Anterior cingulate cortex (tissue), 58 donors: ENCODE measurements at regions not wholly inside any gene's neighbourhood (a gene's known extent, or its start where the extent isn't known, plus 50 kb on each side); places are given as distances from the start of the nearest gene placed in this dataset.

ENCODE experiments used
- DNase-seq, 58 donors: peaks; one replicate each; lab custom pipeline; 2025; lab: John Stamatoyannopoulos, UW

GRCh38 chrX:39903343-39903742, 194.4 kb downstream of the BCOR start:
- DNase-seq, result no peak

DNA sequence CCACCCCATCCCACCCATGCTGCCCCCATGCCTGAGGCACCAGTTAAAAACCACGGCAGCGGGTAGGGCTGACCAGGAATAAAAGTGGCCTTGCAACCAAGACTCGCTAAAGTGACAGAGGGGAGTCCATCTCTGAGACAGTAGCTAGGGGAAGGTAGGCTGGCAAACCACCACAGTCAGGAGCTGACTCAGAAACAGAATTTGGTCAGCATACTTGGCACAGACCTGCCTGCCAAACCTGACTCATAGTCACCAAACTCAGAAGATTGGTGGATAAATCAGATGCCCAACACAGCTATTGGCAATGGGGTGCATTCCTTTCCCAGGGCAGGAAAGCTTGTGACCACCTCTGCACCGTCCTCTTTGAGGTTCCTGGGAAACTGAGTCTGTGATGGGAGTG, 193.8 kb downstream of the BCOR start:
- no peak for DNase-seq

GRCh38 chrX:39904816-39905537, 192.8 kb downstream of the BCOR start:
- DNase-seq, result peak in 1 of 58 donors; percentile 13

DNA sequence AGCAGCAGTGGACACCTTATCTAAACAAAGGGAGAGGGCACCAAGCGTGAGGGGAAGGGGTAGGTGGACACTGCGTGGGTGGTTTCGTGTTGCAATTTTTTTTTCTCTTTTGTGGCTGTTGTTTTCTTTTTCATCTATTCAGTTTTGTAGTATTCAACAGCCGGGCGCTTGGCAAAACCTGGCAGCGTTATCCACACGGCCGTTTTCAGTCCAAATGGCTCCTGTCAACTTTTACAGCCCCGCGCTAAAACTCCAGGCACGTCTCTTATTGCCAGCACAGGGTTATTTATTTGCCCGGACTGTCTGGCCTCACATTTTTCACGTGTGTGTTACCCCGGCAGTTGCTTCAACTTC, 192.2 kb downstream of the BCOR start:
- DNase-seq, result peak in 7 of 58 donors; percentile 1 to 22 (median 4)

DNA sequence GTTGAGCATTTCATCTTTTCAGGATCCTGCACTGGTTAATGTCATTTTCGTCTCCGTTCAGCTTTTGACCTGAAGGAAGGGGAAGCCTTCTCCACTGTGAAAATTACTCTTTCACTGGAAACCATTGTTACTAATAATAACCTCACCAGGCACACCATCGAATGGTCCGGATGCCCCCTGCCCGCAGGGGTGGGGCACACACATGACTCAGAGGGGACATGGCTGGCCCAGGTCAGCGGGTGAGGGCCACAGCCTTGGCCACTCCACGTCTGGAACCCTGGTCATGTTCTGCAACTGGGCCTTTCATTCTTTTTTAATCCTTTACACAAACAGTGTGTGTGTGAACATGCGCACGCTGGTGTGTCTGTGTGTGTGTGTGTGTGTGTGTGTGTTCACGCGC, 191.8 kb downstream of the BCOR start:
- DNase-seq, result no peak

DNA sequence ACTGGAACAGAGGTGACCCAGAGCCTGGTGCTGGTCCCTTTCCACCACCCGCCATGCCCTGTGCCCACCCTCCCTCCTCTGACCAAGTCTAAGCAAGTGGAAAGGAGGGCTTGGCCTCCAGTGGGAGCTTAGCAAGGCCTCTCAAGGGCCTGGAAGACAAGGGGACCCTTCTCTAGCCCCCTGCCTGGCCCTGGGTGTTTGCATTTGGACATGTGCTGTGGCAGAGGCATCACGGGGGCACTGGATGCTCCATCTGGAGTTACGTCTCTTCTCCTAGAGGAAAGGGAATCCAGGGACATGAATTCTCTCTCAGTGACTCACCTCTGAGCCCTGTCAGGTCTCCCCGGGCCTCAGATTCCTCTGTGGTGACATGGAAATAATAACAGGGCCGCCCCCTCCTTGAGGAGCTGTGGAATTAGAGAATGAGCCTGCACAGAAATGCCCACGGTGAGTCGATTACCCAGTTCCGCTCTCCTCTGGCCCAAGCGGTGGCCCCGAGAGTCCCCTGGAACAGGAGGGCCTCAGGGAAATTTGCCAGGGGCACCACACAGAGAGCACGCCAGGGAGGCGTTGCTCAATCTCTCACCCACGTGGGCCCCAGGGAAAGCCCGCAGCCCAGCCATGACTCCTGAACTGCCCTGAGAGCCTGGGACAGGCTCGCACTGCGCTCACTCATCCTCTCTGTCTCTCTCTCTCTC, 189.6 kb downstream of the BCOR start:
- peak in 14 of 58 donors; percentile 0 to 33 (median 8) for DNase-seq

GRCh38 chrX:39909996-39910395, 187.8 kb downstream of the BCOR start:
- DNase-seq, result no peak

- peak in 50 of 58 donors; percentile 1 to 85 (median 40) for DNase-seq
Measured at GRCh38 chrX:39910651-39911050, 187.1 kb downstream of the BCOR start.

DNA sequence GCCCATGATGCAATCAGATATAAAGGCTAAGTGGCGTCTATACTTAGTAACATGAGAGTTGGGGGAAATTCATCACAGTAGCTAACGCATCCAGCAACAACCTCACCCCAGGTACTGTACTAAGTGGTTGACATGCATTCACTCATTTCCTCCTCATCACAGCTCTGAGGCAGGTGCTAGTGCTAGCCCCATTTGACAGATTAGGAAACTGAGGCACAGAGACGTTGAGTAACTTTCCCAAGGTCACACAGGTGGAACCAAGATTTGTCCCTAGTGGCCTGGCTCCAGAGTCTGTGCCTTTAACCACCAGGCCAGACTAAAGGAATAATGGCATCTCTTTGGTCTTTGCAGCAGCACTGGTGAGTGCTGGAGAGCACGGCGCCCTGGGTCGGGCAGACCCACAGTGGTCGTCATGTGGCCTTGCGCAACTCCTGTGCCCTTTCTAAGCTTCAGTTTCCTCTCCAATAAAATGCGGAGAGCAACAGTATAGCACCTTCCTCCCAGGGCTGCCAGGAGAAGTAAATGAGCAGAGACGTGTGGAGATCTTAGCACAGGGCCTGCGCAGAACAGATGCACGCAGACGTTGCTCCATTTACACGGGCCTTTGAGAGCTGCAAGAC, 186.4 kb downstream of the BCOR start:
- no peak for DNase-seq

DNA sequence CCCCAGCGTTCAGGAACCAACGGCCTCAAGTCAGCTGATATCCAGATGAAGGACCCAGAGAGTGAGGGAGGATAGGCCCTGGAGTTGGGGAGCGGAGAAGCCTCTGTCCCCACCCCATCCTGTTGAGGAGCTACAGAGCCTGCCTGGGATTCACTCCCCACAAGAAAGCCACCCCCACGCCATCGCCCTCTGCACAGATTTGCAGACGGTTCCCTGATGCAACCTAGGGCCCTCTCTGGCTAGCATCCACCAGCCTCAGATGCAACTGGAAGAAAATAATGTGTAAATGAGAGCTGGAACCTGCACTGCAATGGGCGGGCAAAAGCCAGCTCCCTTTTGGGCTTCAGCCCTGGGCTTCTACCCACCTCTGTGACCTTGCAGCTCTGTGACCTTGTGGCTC, 185.6 kb downstream of the BCOR start:
- DNase-seq, result no peak

DNA sequence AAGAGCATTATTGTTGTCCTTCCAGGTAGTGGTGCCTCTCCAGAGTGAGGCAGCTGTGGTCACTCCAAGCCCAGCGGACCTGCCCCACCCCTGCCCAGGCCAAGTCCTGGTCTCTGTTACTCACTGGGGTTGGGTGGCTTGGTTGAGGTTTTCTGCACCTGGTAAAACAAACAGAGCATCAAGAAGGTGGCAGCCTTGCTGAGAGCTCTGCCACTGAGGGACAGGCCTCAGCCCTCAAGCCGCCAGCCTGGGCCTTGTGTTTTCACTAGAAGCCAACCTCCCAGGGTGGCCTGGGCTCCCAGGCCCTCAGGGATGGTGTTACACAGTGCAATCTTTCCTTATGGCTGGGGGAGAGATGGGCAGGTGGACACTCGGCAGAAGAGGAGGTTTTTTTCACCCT, 182.7 kb downstream of the BCOR start:
- DNase-seq, result no peak

- DNase-seq, result no peak
Measured at GRCh38 chrX:39915596-39915995, 182.2 kb downstream of the BCOR start.

GRCh38 chrX:39921838-39922237, 175.9 kb downstream of the BCOR start:
- peak in 3 of 58 donors; percentile 1 to 2 (median 1) for DNase-seq

GRCh38 chrX:39922488-39922887, 175.3 kb downstream of the BCOR start:
- no peak for DNase-seq

DNA sequence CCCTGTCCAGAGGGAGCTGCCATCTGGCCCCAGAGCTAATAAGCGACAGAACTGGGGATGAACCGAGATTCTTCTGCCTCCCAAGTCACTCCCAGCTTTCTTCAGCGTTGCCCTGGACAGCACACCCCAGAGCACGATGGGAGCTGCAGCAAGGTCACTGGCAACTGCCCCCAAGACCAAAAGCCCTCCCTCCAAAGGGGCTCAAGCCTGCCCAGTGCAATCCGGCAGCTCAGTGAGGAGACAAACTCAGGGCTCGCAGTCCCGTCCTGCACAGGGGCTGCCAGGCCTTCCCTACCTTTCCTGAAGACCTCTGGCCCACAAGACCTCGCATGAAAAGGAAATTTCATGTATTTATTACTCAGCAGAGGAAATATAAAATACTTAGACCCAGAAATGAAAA, 174.8 kb downstream of the BCOR start:
- DNase-seq, result no peak

- no peak for DNase-seq
Measured at GRCh38 chrX:39927380-39927779, 170.4 kb downstream of the BCOR start.

GRCh38 chrX:39928704-39929378, 168.9 kb downstream of the BCOR start:
- no peak for DNase-seq

- no peak for DNase-seq
Measured at GRCh38 chrX:39929379-39930025, 168.3 kb downstream of the BCOR start.

DNA sequence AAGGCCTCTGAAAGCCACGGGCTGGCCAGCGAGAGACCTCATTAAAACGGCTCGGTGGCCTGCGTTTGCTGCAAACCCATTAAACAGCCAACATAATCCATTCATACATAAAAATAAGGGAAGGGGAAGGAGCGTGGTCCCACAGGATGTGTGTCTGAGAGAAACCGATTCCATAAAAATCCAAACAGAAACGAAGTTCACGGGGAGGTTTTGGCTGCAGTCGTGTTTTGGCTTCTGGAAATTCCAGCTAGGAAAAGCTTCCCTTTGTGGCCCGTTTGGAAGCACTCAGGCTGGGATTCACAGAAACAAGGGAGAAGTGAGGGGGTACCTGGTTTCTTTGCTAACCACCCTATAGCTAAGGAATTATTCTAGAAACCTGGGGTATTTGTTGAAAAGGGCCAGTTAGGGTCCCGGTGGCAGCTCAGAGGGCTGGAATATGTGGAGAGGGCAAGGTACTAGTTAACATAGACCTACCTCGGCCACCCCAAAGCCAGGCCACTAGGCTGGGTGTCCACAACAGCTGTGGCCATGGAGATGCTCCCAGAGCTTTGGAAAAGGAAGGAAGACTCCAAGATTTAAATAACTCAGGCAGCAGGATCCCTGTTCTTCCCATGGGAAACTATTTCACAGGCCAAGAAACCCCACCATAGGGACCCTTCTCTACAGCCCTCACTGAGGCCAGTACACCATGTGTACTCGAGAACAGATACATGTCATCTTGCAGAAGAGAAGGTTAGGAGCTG, 166.8 kb downstream of the BCOR start:
- DNase-seq, result peak in 2 of 58 donors; percentile 2 to 3
